Ectodermal cell (in vitro differentiated cells): ENCODE measurements at regions not wholly inside any gene's neighbourhood (a gene's known extent, or its start where the extent isn't known, plus 50 kb on each side); places are given as distances from the start of the nearest gene placed in this dataset.

Source experiments
- H3K27ac ChIP-seq: 2 replicates; pipeline ENCODE4 v1.7.0; 2013; ENCODE audit warnings: mild to moderate bottlenecking, low read depth, low read length; ENCODE audit not compliant: insufficient read depth, poor library complexity, severe bottlenecking
- H3K27me3 ChIP-seq: 2 replicates; pipeline ENCODE4 v1.7.0; 2013; ENCODE audit warnings: mild to moderate bottlenecking, low read length; ENCODE audit not compliant: insufficient read depth, control insufficient read depth, poor library complexity, severe bottlenecking
- H3K36me3 ChIP-seq: one replicate; pipeline ENCODE4 v1.7.0; 2013; ENCODE audit warnings: low read length; ENCODE audit not compliant: control insufficient read depth, insufficient read depth
- H3K4me1 ChIP-seq: one replicate; pipeline ENCODE4 v1.7.0; 2013; ENCODE audit warnings: low read length; ENCODE audit not compliant: control insufficient read depth, insufficient read depth
- H3K4me3 ChIP-seq: 2 replicates; pipeline ENCODE4 v1.7.0; 2013; ENCODE audit warnings: low read depth, low read length, control low read depth; ENCODE audit not compliant: insufficient read depth
- H3K9me3 ChIP-seq: 2 replicates; pipeline ENCODE4 v1.7.0; 2013; ENCODE audit warnings: mild to moderate bottlenecking, low read length, moderate library complexity; ENCODE audit not compliant: control insufficient read depth
- WGBS, 2 experiments: methylation state at CpG; one replicate each; pipeline ENCODE4 v1.1.7; 2013; ENCODE audit warnings: missing lambda C conversion rate in 2 of 2; 5-methylcytosine and 5-hydroxymethylcytosine counted together

GRCh38 chr12:30268041-30268440, 427.6 kb downstream of the IPO8 start:
- H3K27ac ChIP-seq, result no peak overlapping the region
- H3K36me3 ChIP-seq, result no peaks in the 10 kb centered on the region
- H3K9me3 ChIP-seq, result no peaks in the 10 kb centered on the region
- no peaks in the 10 kb centered on the region for H3K27me3 ChIP-seq
- H3K4me3 ChIP-seq, result no peak overlapping the region
- H3K4me1 ChIP-seq, result no peaks in the 10 kb centered on the region
- WGBS, 2 experiments, result 93 to 100% methylated on average over 2 of the region's 2 CpGs

- 89 to 96% methylated on average over 2 of the region's 2 CpGs for WGBS, 2 experiments
- no peaks in the 10 kb centered on the region for H3K36me3 ChIP-seq
Measured at GRCh38 chr12:30263434-30263833, 432.2 kb downstream of the IPO8 start.

GRCh38 chr12:30257618-30258017, 438.1 kb downstream of the IPO8 start:
- no peaks in the 10 kb centered on the region for H3K9me3 ChIP-seq
- WGBS, 2 experiments, result 96 to 100% methylated on average over 1 of the region's 1 CpG
- H3K27me3 ChIP-seq, result no peaks in the 10 kb centered on the region
- no peaks in the 10 kb centered on the region for H3K36me3 ChIP-seq
- H3K27ac ChIP-seq, result no peak overlapping the region
- H3K4me1 ChIP-seq, result no peaks in the 10 kb centered on the region
- H3K4me3 ChIP-seq, result no peak overlapping the region

More at GRCh38 chr12:30263434-30263833, 432.2 kb downstream of the IPO8 start:
- Histone ChIP-seq H3K27me3 (no peaks in the 10 kb centered on the region), H3K4me3 (no peak overlapping the region), H3K9me3 (no peaks in the 10 kb centered on the region), H3K4me1 (no peaks in the 10 kb centered on the region), H3K27ac (no peak overlapping the region)

GRCh38 chr12:30251546-30251945, 444.1 kb downstream of the IPO8 start:
- WGBS, 2 experiments, result 47 to 54% methylated on average over 5 of the region's 5 CpGs
- H3K4me3 ChIP-seq, result no peak overlapping the region

DNA sequence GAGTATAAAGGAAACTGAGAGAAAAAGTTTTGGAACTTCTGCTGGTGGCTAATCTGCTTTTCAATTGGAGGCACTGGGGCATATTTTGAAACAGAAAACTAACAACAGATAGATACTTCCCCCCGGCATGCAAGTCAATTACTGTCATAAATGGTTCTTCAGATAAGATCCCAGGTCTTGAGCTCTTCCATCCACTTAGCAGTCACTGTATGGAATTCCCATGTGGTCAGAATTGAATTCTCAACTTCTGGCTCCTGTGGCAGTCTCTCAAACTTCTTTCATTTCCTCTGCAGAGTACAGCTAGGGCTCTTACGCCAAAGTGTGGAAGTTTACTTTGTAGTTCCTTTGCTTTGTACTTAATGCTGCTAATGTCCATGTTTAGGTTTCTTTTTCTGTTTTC, 452.2 kb downstream of the IPO8 start:
- no peaks in the 10 kb centered on the region for H3K9me3 ChIP-seq
- no peaks in the 10 kb centered on the region for H3K4me1 ChIP-seq
- 89% methylated on average over 1 to 2 of the region's 2 CpGs for WGBS, 2 experiments
- no peak overlapping the region for H3K27ac ChIP-seq
- H3K36me3 ChIP-seq, result no peaks in the 10 kb centered on the region
- H3K27me3 ChIP-seq, result no peaks in the 10 kb centered on the region
- no peak overlapping the region for H3K4me3 ChIP-seq

More at GRCh38 chr12:30251546-30251945, 444.1 kb downstream of the IPO8 start:
- H3K27me3 ChIP-seq, result no peaks in the 10 kb centered on the region
- H3K9me3 ChIP-seq, result no peaks in the 10 kb centered on the region
- H3K27ac ChIP-seq, result peak overlapping the region; percentile 16
- H3K36me3 ChIP-seq, result no peaks in the 10 kb centered on the region
- no peaks in the 10 kb centered on the region for H3K4me1 ChIP-seq

DNA sequence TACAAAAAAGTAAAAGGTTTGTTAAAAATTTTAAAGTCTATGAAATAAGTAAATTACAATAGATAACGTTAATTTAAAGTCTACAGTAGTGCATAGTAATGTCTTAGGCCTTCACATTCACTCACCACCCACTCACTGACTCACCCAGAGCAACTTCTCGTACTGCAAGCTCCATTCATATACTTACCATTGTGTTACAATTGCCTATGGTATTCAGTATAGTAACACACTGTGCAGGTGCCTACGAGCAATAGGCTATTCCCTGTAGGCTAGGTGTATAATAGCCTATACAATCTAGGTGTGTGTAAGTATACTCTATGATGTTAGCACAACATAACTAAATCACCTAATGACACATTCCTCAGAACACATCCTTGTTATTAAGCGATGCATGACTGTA, 435.3 kb upstream of the TMTC1 start:
- Histone ChIP-seq H3K4me1 (no peaks in the 10 kb centered on the region), H3K4me3 (no peak overlapping the region), H3K9me3 (no peaks in the 10 kb centered on the region), H3K27ac (no peak overlapping the region), H3K36me3 (no peaks in the 10 kb centered on the region), H3K27me3 (no peaks in the 10 kb centered on the region)
- WGBS, 2 experiments, result 90 to 94% methylated on average over 3 of the region's 4 CpGs

- Histone ChIP-seq H3K9me3 (no peaks in the 10 kb centered on the region), H3K27me3 (no peaks in the 10 kb centered on the region), H3K4me3 (no peak overlapping the region), H3K27ac (no peak overlapping the region), H3K36me3 (no peaks in the 10 kb centered on the region), H3K4me1 (no peaks in the 10 kb centered on the region)
- 94 to 95% methylated on average over 4 of the region's 4 CpGs for WGBS, 2 experiments
Measured at GRCh38 chr12:30218073-30218472, 434.3 kb upstream of the TMTC1 start.

DNA sequence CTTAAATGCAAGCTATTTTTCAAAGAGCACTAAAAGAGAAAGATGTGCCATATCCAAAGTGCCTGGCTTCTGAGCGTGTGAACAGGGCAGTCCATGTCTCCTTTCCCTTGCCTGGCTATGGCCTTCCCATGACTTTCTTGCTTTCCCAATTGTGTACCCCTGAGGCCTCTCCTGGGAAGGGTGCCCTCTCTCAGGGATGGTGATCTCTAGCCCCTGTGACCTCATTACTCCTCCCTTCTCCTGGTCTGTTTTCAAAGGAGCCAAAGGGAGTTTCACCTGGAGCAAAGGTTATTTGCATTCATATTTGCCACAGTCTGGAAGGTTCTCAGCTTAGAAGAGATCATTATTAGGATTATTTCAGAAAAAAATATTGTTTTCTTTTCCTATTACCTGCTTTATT, 429.4 kb upstream of the TMTC1 start:
- Histone ChIP-seq H3K27me3 (no peaks in the 10 kb centered on the region), H3K36me3 (no peaks in the 10 kb centered on the region), H3K9me3 (no peaks in the 10 kb centered on the region), H3K27ac (no peak overlapping the region), H3K4me1 (no peaks in the 10 kb centered on the region), H3K4me3 (no peak overlapping the region)
- WGBS, 2 experiments, result 29 to 50% methylated on average over 1 of the region's 1 CpG

- no peak overlapping the region for H3K4me3 ChIP-seq
- H3K36me3 ChIP-seq, result no peaks in the 10 kb centered on the region
- H3K27me3 ChIP-seq, result no peaks in the 10 kb centered on the region
- H3K4me1 ChIP-seq, result no peaks in the 10 kb centered on the region
- no peak overlapping the region for H3K27ac ChIP-seq
- WGBS, 2 experiments, result 95% methylated on average over 3 of the region's 3 CpGs
- no peaks in the 10 kb centered on the region for H3K9me3 ChIP-seq
Measured at GRCh38 chr12:30211743-30212142, 428.0 kb upstream of the TMTC1 start.

- H3K27ac ChIP-seq, result no peak overlapping the region
- no peaks in the 10 kb centered on the region for H3K36me3 ChIP-seq
- H3K27me3 ChIP-seq, result peaks cover 24% of the 10 kb centered on the region
- H3K4me3 ChIP-seq, result no peak overlapping the region
- no peaks in the 10 kb centered on the region for H3K9me3 ChIP-seq
- no peaks in the 10 kb centered on the region for H3K4me1 ChIP-seq
- WGBS, 2 experiments, result 85 to 100% methylated on average over 2 of the region's 2 CpGs
Measured at GRCh38 chr12:30203981-30204380, 420.2 kb upstream of the TMTC1 start.
